CD14-positive monocyte (primary cell): ENCODE measurements at regions not wholly inside any gene's neighbourhood (a gene's known extent, or its start where the extent isn't known, plus 50 kb on each side); places are given as distances from the start of the nearest gene placed in this dataset.
"Not testable (repeated sequence)": the region's sequence is repeated elsewhere in the genome, so short reads cannot be mapped to it uniquely, and the experiment has no call there.

Source experiments
- DNase-seq, 3 donors: peaks; one replicate each; pipeline ENCODE4 v3.0.0-alpha.2; 2011 to 2022
- H2AFZ ChIP-seq: 2 replicates; pipeline ENCODE4 v1.6.0; 2012; ENCODE audit warnings: mild to moderate bottlenecking, low read depth, low read length, inconsistent platforms; ENCODE audit not compliant: insufficient read depth, poor library complexity, severe bottlenecking
- H3K27ac ChIP-seq, 2 donors: 1 replicate in 1 of 2; 2 replicates in 1 of 2; pipeline ENCODE4 v1.5.1; 2012 to 2013; ENCODE audit warnings: low read length in 2 of 2, control low read depth in 1 of 2, inconsistent platforms in 1 of 2, low read depth in 1 of 2, mild to moderate bottlenecking in 1 of 2
- H3K27me3 ChIP-seq, 2 donors: one replicate each; pipeline versions ENCODE4 v1.6.0 to v1.6.1; 2011 to 2013; ENCODE audit warnings: low read length in 2 of 2; ENCODE audit not compliant: control insufficient read depth in 2 of 2, insufficient read depth in 2 of 2
- H3K36me3 ChIP-seq, 2 donors: replicated peaks in 1 of 2; 1 replicate in 1 of 2; 2 replicates in 1 of 2; pipeline versions ENCODE4 v1.5.1 to v1.6.1; 2012 to 2013; ENCODE audit warnings: low read length in 2 of 2, control low read depth in 1 of 2, inconsistent platforms in 1 of 2, mild to moderate bottlenecking in 1 of 2; ENCODE audit not compliant: insufficient read depth in 2 of 2, control insufficient read depth in 1 of 2
- H3K4me1 ChIP-seq, 2 donors: 1 replicate in 1 of 2; 2 replicates in 1 of 2; pipeline versions ENCODE4 v1.5.1 to v1.6.1; 2012 to 2013; ENCODE audit warnings: low read length in 2 of 2, control low read depth in 1 of 2, inconsistent platforms in 1 of 2, mild to moderate bottlenecking in 1 of 2, moderate library complexity in 1 of 2; ENCODE audit not compliant: insufficient read depth in 2 of 2, control insufficient read depth in 1 of 2
- H3K4me2 ChIP-seq: replicated peaks from 2 replicates; pipeline ENCODE3; 2012; ENCODE audit warnings: low read length, moderate library complexity, mild to moderate bottlenecking; ENCODE audit not compliant: poor library complexity, severe bottlenecking; ENCODE audit errors: extremely low read depth
- H3K4me3 ChIP-seq, 3 experiments: fragments of 200-600 bp in 1 of 3; sonication (generic) in 1 of 3; replicated peaks in 1 of 3; 1 replicate in 2 of 3; 2 replicates in 1 of 3; pipeline ENCODE4 v1.5.1; 2011 to 2013; ENCODE audit warnings: low read length in 3 of 3, mild to moderate bottlenecking in 3 of 3, control low read depth in 2 of 3, low read depth in 2 of 3, inconsistent platforms in 1 of 3, moderate library complexity in 1 of 3
- H3K79me2 ChIP-seq: 2 replicates; pipeline ENCODE4 v1.6.0; 2012; ENCODE audit warnings: mild to moderate bottlenecking, control low read depth, inconsistent platforms, low read length, moderate library complexity; ENCODE audit not compliant: insufficient read depth
- H3K9ac ChIP-seq: 2 replicates; pipeline ENCODE4 v1.6.0; 2017; ENCODE audit warnings: low read length, mild to moderate bottlenecking; ENCODE audit not compliant: insufficient read depth, poor library complexity, severe bottlenecking
- H3K9me3 ChIP-seq, 2 donors: replicated peaks in 1 of 2; 1 replicate in 1 of 2; 2 replicates in 1 of 2; pipeline versions ENCODE4 v1.5.1 to v1.6.1; 2012 to 2013; ENCODE audit warnings: low read length in 2 of 2, control low read depth in 1 of 2; ENCODE audit not compliant: control insufficient read depth in 1 of 2, insufficient read depth in 1 of 2
- H4K20me1 ChIP-seq: 2 replicates; pipeline ENCODE4 v1.6.0; 2012; ENCODE audit warnings: mild to moderate bottlenecking, low read length, control low read depth, moderate library complexity; ENCODE audit not compliant: insufficient read depth
- H3K27ac Mint-ChIP-seq, 7 donors: one replicate each; pipeline ENCODE4 v1.8.0; 2020; ENCODE audit warnings: mild to moderate bottlenecking in 7 of 7, mixed read lengths in 7 of 7, moderate library complexity in 6 of 7, inconsistent platforms in 2 of 7
- H3K27me3 Mint-ChIP-seq, 3 donors: one replicate each; pipeline ENCODE4 v1.8.0; 2021 to 2022; ENCODE audit warnings: low read depth in 3 of 3, mild to moderate bottlenecking in 3 of 3, mixed read lengths in 3 of 3, moderate library complexity in 3 of 3, inconsistent platforms in 1 of 3
- H3K36me3 Mint-ChIP-seq, 2 donors: one replicate each; pipeline ENCODE4 v1.8.0; 2020; ENCODE audit warnings: mixed read lengths in 2 of 2, inconsistent platforms in 1 of 2, mild to moderate bottlenecking in 1 of 2
- H3K4me1 Mint-ChIP-seq: one replicate; pipeline ENCODE4 v1.8.0; 2020; ENCODE audit warnings: mild to moderate bottlenecking, mixed read lengths
- H3K4me3 Mint-ChIP-seq, 2 donors: one replicate each; pipeline ENCODE4 v1.8.0; 2020; ENCODE audit warnings: mild to moderate bottlenecking in 2 of 2, mixed read lengths in 2 of 2, moderate library complexity in 1 of 2
- H3K9me3 Mint-ChIP-seq, 7 donors: one replicate each; pipeline ENCODE4 v1.8.0; 2020 to 2022; ENCODE audit warnings: mixed read lengths in 7 of 7, mild to moderate bottlenecking in 6 of 7, moderate library complexity in 6 of 7, inconsistent platforms in 2 of 7
- WGBS: methylation state at CpG from one replicate; pipeline ENCODE4 v1.1.5; 2013; ENCODE audit warnings: missing lambda C conversion rate; ENCODE audit not compliant: insufficient coverage; 5-methylcytosine and 5-hydroxymethylcytosine counted together
- intact Hi-C, 2 donors: fragments of 100-400 bp; cut with micrococcal nuclease; formaldehyde crosslinking; loops; one replicate each; pipeline versions ENCODE4 v1.15.0 to v1.15.1; 2023

GRCh38 chr5:176103083-176103482 lies 135.0 kb upstream of the THOC3 start:
- H3K4me1 ChIP-seq, H3K36me3 ChIP-seq, H3K27ac ChIP-seq, H3K9ac ChIP-seq, H3K4me3 ChIP-seq, H3K36me3 Mint-ChIP-seq, H3K79me2 ChIP-seq, H2AFZ ChIP-seq, H3K4me1 Mint-ChIP-seq, H3K9me3 ChIP-seq, intact Hi-C loops, H4K20me1 ChIP-seq, H3K27ac Mint-ChIP-seq, H3K27me3 ChIP-seq, DNase-seq, H3K4me2 ChIP-seq, H3K9me3 Mint-ChIP-seq, H3K4me3 Mint-ChIP-seq, H3K27me3 Mint-ChIP-seq: not testable (repeated sequence)
- no CpG with 5 or more reads among the region's 3 CpGs for WGBS

GRCh38 chr5:176112888-176113287 lies 125.3 kb upstream of the SIMC1 start:
- H3K27me3 ChIP-seq, H3K27ac ChIP-seq, H3K4me1 ChIP-seq, H3K27ac Mint-ChIP-seq, H3K27me3 Mint-ChIP-seq, H4K20me1 ChIP-seq, H3K36me3 ChIP-seq, DNase-seq, H3K36me3 Mint-ChIP-seq, H3K9ac ChIP-seq, H3K4me1 Mint-ChIP-seq, intact Hi-C loops, H3K79me2 ChIP-seq, H3K4me2 ChIP-seq, H3K4me3 ChIP-seq, H3K4me3 Mint-ChIP-seq, H2AFZ ChIP-seq, H3K9me3 ChIP-seq, H3K9me3 Mint-ChIP-seq: not testable (repeated sequence)
- no CpG with 5 or more reads among the region's 8 CpGs for WGBS

GRCh38 chr5:176113673-176114335 lies 124.4 kb upstream of the SIMC1 start:
- DNase-seq, H3K9me3 Mint-ChIP-seq: not testable (repeated sequence)

GRCh38 chr5:176114825-176115224 lies 123.4 kb upstream of the SIMC1 start:
- 60% methylated on average over 1 of the region's 7 CpGs for WGBS
- H3K4me2 ChIP-seq, H3K9me3 Mint-ChIP-seq, H3K27me3 ChIP-seq, H3K27ac Mint-ChIP-seq, H3K27me3 Mint-ChIP-seq, H3K4me3 Mint-ChIP-seq, H3K4me1 ChIP-seq, H3K27ac ChIP-seq, H3K9ac ChIP-seq, H3K4me1 Mint-ChIP-seq, H2AFZ ChIP-seq, intact Hi-C loops, H3K36me3 Mint-ChIP-seq, DNase-seq, H3K9me3 ChIP-seq, H3K4me3 ChIP-seq, H3K36me3 ChIP-seq, H3K79me2 ChIP-seq, H4K20me1 ChIP-seq: not testable (repeated sequence)

More at GRCh38 chr5:176113673-176114335, 124.4 kb upstream of the SIMC1 start:
- no CpG with 5 or more reads among the region's 6 CpGs for WGBS
- H4K20me1 ChIP-seq, H3K79me2 ChIP-seq, H3K9me3 ChIP-seq, H3K9ac ChIP-seq, H3K4me1 Mint-ChIP-seq, H3K36me3 Mint-ChIP-seq, H3K4me3 ChIP-seq, intact Hi-C loops, H3K4me1 ChIP-seq, H3K36me3 ChIP-seq, H3K4me2 ChIP-seq, H3K27ac Mint-ChIP-seq, H2AFZ ChIP-seq, H3K4me3 Mint-ChIP-seq, H3K27me3 Mint-ChIP-seq, H3K27ac ChIP-seq, H3K27me3 ChIP-seq: not testable (repeated sequence)
